ENCODE measurements at regions not wholly inside any gene's neighbourhood (a gene's known extent, or its start where the extent isn't known, plus 50 kb on each side); places are given as distances from the start of the nearest gene placed in this dataset.

DNA sequence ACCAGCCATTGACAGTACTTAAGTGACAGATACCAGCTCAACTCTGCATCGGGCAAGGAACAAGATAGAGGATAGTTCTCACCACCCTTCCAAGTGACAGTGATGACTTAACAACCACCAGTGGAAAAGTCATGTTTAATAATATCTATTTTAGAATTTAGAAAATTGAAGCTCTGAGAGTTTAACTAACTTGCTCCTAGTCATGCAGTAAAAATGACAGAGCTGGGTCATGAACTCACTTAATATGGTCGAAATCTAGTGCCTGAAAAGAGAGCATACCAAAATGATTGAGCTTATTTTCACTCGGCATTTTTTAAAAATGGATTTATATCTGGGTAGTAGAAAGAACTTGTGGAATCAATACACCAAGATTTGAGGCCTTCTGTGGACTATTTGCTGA, 367.8 kb upstream of the IGFBP3 start:
- TF ChIP-seq, protein P1, sequence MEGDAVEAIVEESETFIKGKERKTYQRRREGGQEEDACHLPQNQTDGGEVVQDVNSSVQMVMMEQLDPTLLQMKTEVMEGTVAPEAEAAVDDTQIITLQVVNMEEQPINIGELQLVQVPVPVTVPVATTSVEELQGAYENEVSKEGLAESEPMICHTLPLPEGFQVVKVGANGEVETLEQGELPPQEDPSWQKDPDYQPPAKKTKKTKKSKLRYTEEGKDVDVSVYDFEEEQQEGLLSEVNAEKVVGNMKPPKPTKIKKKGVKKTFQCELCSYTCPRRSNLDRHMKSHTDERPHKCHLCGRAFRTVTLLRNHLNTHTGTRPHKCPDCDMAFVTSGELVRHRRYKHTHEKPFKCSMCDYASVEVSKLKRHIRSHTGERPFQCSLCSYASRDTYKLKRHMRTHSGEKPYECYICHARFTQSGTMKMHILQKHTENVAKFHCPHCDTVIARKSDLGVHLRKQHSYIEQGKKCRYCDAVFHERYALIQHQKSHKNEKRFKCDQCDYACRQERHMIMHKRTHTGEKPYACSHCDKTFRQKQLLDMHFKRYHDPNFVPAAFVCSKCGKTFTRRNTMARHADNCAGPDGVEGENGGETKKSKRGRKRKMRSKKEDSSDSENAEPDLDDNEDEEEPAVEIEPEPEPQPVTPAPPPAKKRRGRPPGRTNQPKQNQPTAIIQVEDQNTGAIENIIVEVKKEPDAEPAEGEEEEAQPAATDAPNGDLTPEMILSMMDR (conservative IDR thresholded peaks at IDR 0.05; ENCODE audit: low read length): no peak
- no peak for TF ChIP-seq EZH2phosphoT487 (IDR thresholded peaks at IDR 0.05; ENCODE audit: borderline replicate concordance)
